K562 (cell line): ENCODE measurements at regions not wholly inside any gene's neighbourhood (a gene's known extent, or its start where the extent isn't known, plus 50 kb on each side); places are given as distances from the start of the nearest gene placed in this dataset.

Experiments
- ATAC-seq: fragments of 200-7000 bp; cut with Tn5 transposase; 3 replicates; pipeline ENCODE4 v1.9.1; 2020; ENCODE audit warnings: moderate library complexity
- BruUV-seq: library from RNA; stranded (reverse); fragments of 400-500 nt; replicated peaks from 2 replicates; lab custom pipeline; 2021; lab: Mats Ljungman, UMichigan
- CTCF ChIA-PET: fragments of 300-600 bp; formaldehyde crosslinking; extraction: SDS; loops from one replicate; lab custom pipeline; 2021; ENCODE audit warnings: low intra/inter-chr PET ratio; lab: Yijun Ruan, JAX
- POLR2A ChIA-PET: fragments of 300-600, 350-650 bp; sonication (Branson Sonifier 250); formaldehyde crosslinking; extraction: SDS; loops from one replicate; lab custom pipeline; 2021; ENCODE audit warnings: antibody characterized with exemption, inconsistent platforms; lab: Yijun Ruan, JAX
- DNase-seq, 4 experiments: peaks; one replicate each; pipeline versions ENCODE4 v3.0.0 to v3.0.0-alpha.2; 2011 to 2018; ENCODE audit warnings: low spot score in 3 of 4, mixed read lengths in 3 of 4; ENCODE audit errors: extremely low read depth in 1 of 4
- FAIRE-seq: peaks from 2 replicates; lab custom pipeline; 2011; peaks lifted over from hg19 to GRCh38; lab: Jason Lieb, UNC
- H2AFZ ChIP-seq: 2 replicates; pipeline ENCODE4 v1.6.0; 2011; ENCODE audit warnings: low read depth, low read length, control low read depth, inconsistent platforms
- H3K27ac ChIP-seq: fragments of 200-600 bp; 3 replicates; pipeline ENCODE4 v1.8.0; 2011; ENCODE audit warnings: low read depth, mild to moderate bottlenecking, control low read depth, inconsistent platforms, low read length, moderate library complexity, mixed read lengths; ENCODE audit errors: extremely low read depth
- H3K27me3 ChIP-seq, 2 experiments: fragments of 300-600 bp in 1 of 2; 2 replicates in 1 of 2; 3 replicates in 1 of 2; pipeline versions ENCODE4 v1.6.0 to v1.8.0; 2011; ENCODE audit warnings: inconsistent platforms in 2 of 2, low read length in 2 of 2, mild to moderate bottlenecking in 1 of 2, mixed read lengths in 1 of 2, moderate library complexity in 1 of 2; ENCODE audit not compliant: control insufficient read depth in 2 of 2, insufficient read depth in 2 of 2
- H3K36me3 ChIP-seq: fragments of 300-600 bp; 3 replicates; pipeline ENCODE4 v1.8.0; 2011; ENCODE audit warnings: mild to moderate bottlenecking, low read length, inconsistent platforms; ENCODE audit not compliant: control insufficient read depth, insufficient read depth
- H3K4me1 ChIP-seq, 2 experiments: fragments of 200-600 bp in 1 of 2; replicated peaks in 1 of 2; 2 replicates in 1 of 2; 3 replicates in 1 of 2; pipeline versions ENCODE4 v1.5.1 to v1.8.0; 2011; ENCODE audit warnings: inconsistent platforms in 2 of 2, low read length in 2 of 2, mild to moderate bottlenecking in 1 of 2, mixed read lengths in 1 of 2, moderate library complexity in 1 of 2; ENCODE audit not compliant: control insufficient read depth in 2 of 2, insufficient read depth in 2 of 2
- H3K4me2 ChIP-seq: 2 replicates; pipeline ENCODE4 v1.6.1; 2011; ENCODE audit warnings: low read length, control low read depth, inconsistent platforms, mixed read lengths; ENCODE audit not compliant: insufficient read depth
- H3K4me3 ChIP-seq: fragments of 200-600 bp; sonication (generic), shearing (Covaris generic); 2 replicates; pipeline ENCODE4 v1.5.1; 2016; ENCODE audit warnings: control low read depth, inconsistent platforms
- H3K79me2 ChIP-seq: fragments of 200-600 bp; 3 replicates; pipeline ENCODE4 v1.8.0; 2011; ENCODE audit warnings: low read length, inconsistent platforms; ENCODE audit not compliant: control insufficient read depth, insufficient read depth
- H3K9ac ChIP-seq, 2 experiments: 2 replicates each; pipeline versions ENCODE4 v1.6.0 to v1.6.1; 2011; ENCODE audit warnings: low read depth in 2 of 2, low read length in 2 of 2, control low read depth in 1 of 2, inconsistent platforms in 1 of 2, mild to moderate bottlenecking in 1 of 2, mixed read lengths in 1 of 2; ENCODE audit not compliant: insufficient read depth in 1 of 2
- H3K9me1 ChIP-seq: one replicate; pipeline ENCODE4 v1.6.0; 2011; ENCODE audit warnings: inconsistent platforms, mild to moderate bottlenecking, low read length, moderate library complexity; ENCODE audit not compliant: control insufficient read depth, insufficient read depth
- H3K9me3 ChIP-seq: replicated peaks from 2 replicates; pipeline ENCODE4 v1.5.1; 2011; ENCODE audit warnings: low read depth, low read length, inconsistent platforms; ENCODE audit not compliant: control insufficient read depth, insufficient read depth
- H4K20me1 ChIP-seq: replicated peaks from 2 replicates; pipeline ENCODE4 v1.6.1; 2011; ENCODE audit warnings: low read length, inconsistent platforms, mixed read lengths; ENCODE audit not compliant: control insufficient read depth, insufficient read depth
- HDAC8 ChIP-seq: fragments of 450-650 bp; IDR thresholded peaks from 2 replicates; pipeline ENCODE4 v1.6.1; 2016; ENCODE audit warnings: mild to moderate bottlenecking, missing genetic modification characterization, moderate library complexity, missing compliant biosample characterization
- KLF1 ChIP-seq: fragments of 450-650 bp; IDR thresholded peaks from 2 replicates; pipeline ENCODE4 v1.6.1; 2016; ENCODE audit warnings: missing genetic modification characterization, missing compliant biosample characterization
- NR2C1 ChIP-seq, 2 experiments: fragments of 450-650 bp; IDR thresholded peaks; 2 replicates each; pipeline ENCODE4 v1.6.1; 2017; ENCODE audit warnings: mild to moderate bottlenecking in 2 of 2, antibody characterized with exemption in 1 of 2, inconsistent platforms in 1 of 2, missing compliant biosample characterization in 1 of 2, missing genetic modification characterization in 1 of 2
- PTTG1 ChIP-seq: fragments of 450-650 bp; IDR thresholded peaks from 2 replicates; pipeline ENCODE4 v1.6.1; 2016; ENCODE audit warnings: low read depth, mild to moderate bottlenecking, missing genetic modification characterization, missing compliant biosample characterization
- TAF9B ChIP-seq: fragments of 450-650 bp; IDR thresholded peaks from 2 replicates; pipeline ENCODE4 v1.6.1; 2018; ENCODE audit warnings: mild to moderate bottlenecking; ENCODE audit not compliant: partially characterized antibody
- TFAM ChIP-seq: fragments of 250-450 bp; sonication (Bioruptor Pico); conservative IDR thresholded peaks from 2 replicates; pipeline ENCODE4 v1.5.0; 2021; ENCODE audit warnings: mild to moderate bottlenecking, moderate library complexity
- ZFX ChIP-seq: sonication (generic); formaldehyde crosslinking; IDR thresholded peaks from 2 replicates; pipeline ENCODE4 v1.8.0; 2022; ENCODE audit warnings: mild to moderate bottlenecking, missing genetic modification reagents, moderate library complexity
- ZKSCAN1 ChIP-seq: fragments of 150-350 bp; IDR thresholded peaks from 2 replicates; pipeline ENCODE4 v1.6.1; 2016; ENCODE audit warnings: low read depth, low read length
- ZNF830 ChIP-seq: fragments of 250-450 bp; sonication (Bioruptor Pico); IDR thresholded peaks from 2 replicates; pipeline ENCODE4 v1.5.0; 2021; ENCODE audit warnings: mild to moderate bottlenecking
- WGBS: fragments of 100-300 bp; shearing (Covaris generic); methylation state at CpG from one replicate; pipeline ENCODE4 v1.1.6; 2016; ENCODE audit warnings: low coverage, mixed read lengths; ENCODE audit not compliant: insufficient coverage; ENCODE audit errors: missing lambda C conversion rate; 5-methylcytosine and 5-hydroxymethylcytosine counted together
- in situ Hi-C: fragments of 300-500 bp; cut with MboI; formaldehyde crosslinking; loops from 4 replicates; pipeline ENCODE4 v1.15.0; 2018; ENCODE audit warnings: inconsistent platforms, mixed read lengths
- intact Hi-C: fragments of 100-400 bp; cut with micrococcal nuclease; formaldehyde crosslinking; loops from 2 replicates; pipeline ENCODE4 v1.14.2; 2022

DNA sequence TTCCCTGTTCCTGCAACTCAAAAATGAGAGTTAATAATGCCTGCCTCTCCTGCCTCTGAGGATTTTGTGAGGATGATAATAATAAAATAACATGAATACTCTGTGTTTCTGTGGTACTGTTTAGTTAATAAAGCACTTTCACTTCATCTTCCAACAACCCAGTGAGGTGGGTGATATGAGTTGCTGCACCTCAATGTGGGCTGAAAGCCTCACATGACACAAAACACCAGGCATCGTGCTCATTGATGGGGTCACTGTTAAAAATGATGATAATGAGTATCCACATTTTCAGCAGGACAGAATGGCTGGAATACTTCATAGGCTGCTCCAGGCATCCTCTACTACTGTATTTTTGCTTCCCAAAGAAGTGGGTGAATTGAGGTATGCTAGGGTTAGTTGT, 222.8 kb upstream of the NRP1 start:
- Histone ChIP-seq H3K9me1 (no peaks in the 10 kb centered on the region), H3K36me3 (no peaks in the 10 kb centered on the region), H3K79me2 (no peaks in the 10 kb centered on the region), H3K27me3 (peaks cover 3 to 8% of the 10 kb centered on the region in 2 experiments; a peak in 3 of 5 replicates), H3K4me1 (no peaks in the 10 kb centered on the region), H3K4me3 (no peak overlapping the region), H3K9ac (no peak overlapping the region), H3K9me3 (no peaks in the 10 kb centered on the region), H3K27ac (no peak overlapping the region), H3K4me2 (no peak overlapping the region), H2AFZ (no peak overlapping the region), H4K20me1 (no peaks in the 10 kb centered on the region; the same call in 1 of the 2 replicates)
- CTCF ChIA-PET, result interaction anchor here (1.1 kb wide), 1 partner anchor 227 kb away, joined by 5 read pairs; no protein-coding TSS in a partner anchor
- in situ Hi-C loops, result no loop called here
- no TSS peak for BruUV-seq
- no peak for DNase-seq
- TF ChIP-seq NR2C1 (IDR thresholded peaks at IDR 0.05), result no peak
- TF ChIP-seq NR2C1 (tag; IDR thresholded peaks at IDR 0.05), result no peak
- no peak for TF ChIP-seq KLF1 (tag)
- no peak for TF ChIP-seq TFAM (CRISPR knock-in tag)
- no peak for TF ChIP-seq ZKSCAN1
- no peak for TF ChIP-seq ZNF830 (CRISPR knock-in tag)
- TF ChIP-seq TAF9B, result no peak
- no peak for TF ChIP-seq HDAC8 (tag)
- no peak for TF ChIP-seq ZFX (CRISPR knock-in tag)
- TF ChIP-seq PTTG1 (tag), result no peak
- intact Hi-C loops, result no loop called here
- no peak for ATAC-seq
- 8% methylated on average over 1 of the region's 1 CpG for WGBS
- POLR2A ChIA-PET, result interaction anchor here (0.6 kb wide), 1 partner anchor 565 kb away, joined by 3 read pairs; no protein-coding TSS in a partner anchor
- FAIRE-seq, result no peak
